Ishikawa (cell line): ENCODE measurements at regions not wholly inside any gene's neighbourhood (a gene's known extent, or its start where the extent isn't known, plus 50 kb on each side); places are given as distances from the start of the nearest gene placed in this dataset.

ENCODE experiments used
- CEBPB ChIP-seq: IDR thresholded peaks from 2 replicates; pipeline ENCODE4 v1.6.1; 2012
- CREB1 ChIP-seq: IDR thresholded peaks from 2 replicates; pipeline ENCODE4 v1.6.1; 2012; ENCODE audit warnings: low read depth
- EGR1 ChIP-seq: IDR thresholded peaks from 2 replicates; pipeline ENCODE4 v1.6.1; 2012
- EP300 ChIP-seq: IDR thresholded peaks from 2 replicates; pipeline ENCODE4 v1.6.1; 2012; ENCODE audit warnings: borderline replicate concordance
- FOXM1 ChIP-seq: IDR thresholded peaks from 2 replicates; pipeline ENCODE4 v1.6.1; 2012; ENCODE audit warnings: low read depth, borderline replicate concordance
- MAX ChIP-seq: IDR thresholded peaks from 2 replicates; pipeline ENCODE4 v1.6.1; 2012
- NFIC ChIP-seq: IDR thresholded peaks from 2 replicates; pipeline ENCODE4 v1.6.1; 2012
- RAD21 ChIP-seq: IDR thresholded peaks from 2 replicates; pipeline ENCODE4 v1.6.1; 2012; ENCODE audit warnings: low read depth
- REST ChIP-seq: IDR thresholded peaks from 2 replicates; pipeline ENCODE4 v1.6.1; 2012; ENCODE audit warnings: low read depth, mild to moderate bottlenecking
- TAF1 ChIP-seq: IDR thresholded peaks from 2 replicates; pipeline ENCODE4 v1.6.1; 2012; ENCODE audit warnings: low read depth, mild to moderate bottlenecking
- TCF12 ChIP-seq: IDR thresholded peaks from 2 replicates; pipeline ENCODE4 v1.6.1; 2012; ENCODE audit warnings: low read depth
- TEAD4 ChIP-seq: IDR thresholded peaks from 2 replicates; pipeline ENCODE4 v1.6.1; 2012
- YY1 ChIP-seq: IDR thresholded peaks from 2 replicates; pipeline ENCODE4 v1.6.1; 2012; ENCODE audit warnings: low read depth
- ZBTB7A ChIP-seq: IDR thresholded peaks from 2 replicates; pipeline ENCODE4 v1.6.1; 2012; ENCODE audit warnings: low read depth
- TF ChIP-seq, protein P1 (sequence below): IDR thresholded peaks from 2 replicates; pipeline ENCODE4 v1.6.1; 2012

GRCh38 chr4:179989975-179990374 lies 2253.2 kb upstream of the TENM3 start:
- TF ChIP-seq ZBTB7A: no peak
- TF ChIP-seq TCF12: no peak
- no peak for TF ChIP-seq MAX
- TF ChIP-seq CREB1: no peak
- TF ChIP-seq TAF1: no peak
- TF ChIP-seq EP300: no peak
- TF ChIP-seq FOXM1: no peak
- no peak for TF ChIP-seq CEBPB
- no peak for TF ChIP-seq RAD21
- TF ChIP-seq NFIC: no peak
- TF ChIP-seq YY1: no peak
- TF ChIP-seq REST: no peak
- TF ChIP-seq, protein P1, sequence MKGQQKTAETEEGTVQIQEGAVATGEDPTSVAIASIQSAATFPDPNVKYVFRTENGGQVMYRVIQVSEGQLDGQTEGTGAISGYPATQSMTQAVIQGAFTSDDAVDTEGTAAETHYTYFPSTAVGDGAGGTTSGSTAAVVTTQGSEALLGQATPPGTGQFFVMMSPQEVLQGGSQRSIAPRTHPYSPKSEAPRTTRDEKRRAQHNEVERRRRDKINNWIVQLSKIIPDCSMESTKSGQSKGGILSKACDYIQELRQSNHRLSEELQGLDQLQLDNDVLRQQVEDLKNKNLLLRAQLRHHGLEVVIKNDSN: no peak
- TF ChIP-seq TEAD4: no peak

DNA sequence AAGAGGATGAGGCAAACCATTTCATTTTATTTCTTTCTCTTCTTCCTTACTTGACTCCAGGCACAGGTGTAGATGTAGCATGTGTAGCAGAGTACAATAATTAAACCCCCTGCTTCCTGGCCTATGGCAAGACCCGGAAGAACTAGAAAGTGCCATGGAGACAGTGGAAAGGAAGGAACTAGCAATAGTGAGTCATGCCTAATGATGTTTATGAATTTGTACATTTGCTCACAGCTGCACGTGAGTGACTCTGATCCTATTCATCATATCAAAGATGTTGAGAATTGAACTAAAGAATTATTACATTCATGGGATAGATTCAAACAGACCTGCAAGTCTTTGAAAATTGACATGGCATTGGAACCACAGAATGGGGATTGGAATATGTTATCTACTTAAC lies 2233.9 kb upstream of the TENM3 start:
- TF ChIP-seq MAX (no peak), YY1 (no peak), ZBTB7A (no peak), EGR1 (no peak), EP300 (no peak), REST (no peak), TEAD4 (no peak), NFIC (no peak), FOXM1 (no peak)
- TF ChIP-seq, protein P1: no peak

- TF ChIP-seq EGR1: no peak
- TF ChIP-seq CEBPB: no peak
- peak; percentile 39; the same call in 1 of the 2 replicates for TF ChIP-seq RAD21
These were observed 2214.5 kb upstream of the TENM3 start for GRCh38 chr4:180028682-180029081.

GRCh38 chr4:180031330-180031729 lies 2211.9 kb upstream of the TENM3 start:
- TF ChIP-seq CREB1 (no peak), NFIC (no peak), RAD21 (no peak), TEAD4 (no peak), YY1 (no peak), ZBTB7A (no peak), REST (no peak), EP300 (no peak), FOXM1 (no peak), TAF1 (no peak), TCF12 (no peak), EGR1 (no peak), MAX (no peak), CEBPB (no peak)
- TF ChIP-seq, protein P1: no peak

DNA sequence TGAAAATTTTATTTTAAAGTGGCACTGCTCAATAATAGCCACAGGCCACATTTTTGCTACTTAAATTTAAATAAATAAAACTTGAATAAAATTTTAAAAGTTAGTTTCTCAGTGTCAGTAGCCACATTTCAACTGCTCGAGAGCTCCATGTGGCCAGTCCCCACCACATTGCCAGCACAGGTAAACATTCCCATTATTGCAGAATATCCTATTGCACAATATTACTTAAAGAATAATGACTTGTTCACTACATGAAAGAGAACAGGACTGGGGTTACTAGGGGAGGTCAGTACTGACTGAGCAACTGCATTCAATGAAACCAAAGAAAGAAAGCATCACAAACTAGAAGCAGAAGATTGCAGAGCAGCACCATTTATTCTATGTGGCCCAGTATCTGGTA lies 2201.6 kb upstream of the TENM3 start:
- TF ChIP-seq EP300: no peak
- TF ChIP-seq MAX: no peak
- TF ChIP-seq EGR1: no peak
- no peak for TF ChIP-seq CEBPB
- TF ChIP-seq CREB1: no peak
- TF ChIP-seq RAD21: no peak
- no peak for TF ChIP-seq TEAD4
- no peak for TF ChIP-seq ZBTB7A
- TF ChIP-seq TAF1: no peak
- no peak for TF ChIP-seq TCF12
- no peak for TF ChIP-seq FOXM1
- no peak for TF ChIP-seq YY1
